Panc1 (cell line): ENCODE measurements at regions not wholly inside any gene's neighbourhood (a gene's known extent, or its start where the extent isn't known, plus 50 kb on each side); places are given as distances from the start of the nearest gene placed in this dataset.

ENCODE experiments used
- CTCF ChIP-seq: fragments of 450-650 bp; IDR thresholded peaks from 2 replicates; pipeline ENCODE4 v1.5.1; 2017; ENCODE audit warnings: mild to moderate bottlenecking
- POLR2AphosphoS5 ChIP-seq: IDR thresholded peaks from 2 replicates; pipeline ENCODE4 v1.6.1; 2012; ENCODE audit warnings: mild to moderate bottlenecking, low read depth, low read length, moderate library complexity
- REST ChIP-seq, 2 experiments: IDR thresholded peaks; 2 replicates each; pipeline ENCODE4 v1.6.1; 2011 to 2012; ENCODE audit warnings: low read depth in 2 of 2, control low read depth in 1 of 2, low read length in 1 of 2, mild to moderate bottlenecking in 1 of 2, moderate library complexity in 1 of 2; ENCODE audit not compliant: insufficient read depth in 1 of 2

DNA sequence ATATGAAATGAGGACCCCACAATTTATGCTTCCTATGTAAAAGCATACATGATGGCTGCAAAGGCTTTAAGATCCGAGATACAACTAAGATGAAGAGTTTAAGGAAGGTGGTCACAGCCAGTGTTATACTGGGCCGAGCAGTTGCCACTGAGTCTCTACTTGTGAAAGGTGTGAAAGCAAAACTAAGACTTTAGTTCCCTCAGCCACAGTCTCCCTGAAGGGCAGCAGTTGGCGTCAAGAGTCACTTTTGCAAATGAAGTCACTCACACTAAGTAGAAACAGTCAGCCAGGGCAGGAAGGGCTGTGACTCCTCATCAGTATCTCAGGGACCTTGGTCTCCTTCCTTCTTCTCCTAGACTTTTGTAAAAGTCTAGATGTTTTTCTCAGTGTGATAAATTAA lies 191.6 kb upstream of the MCHR2 start:
- TF ChIP-seq REST (IDR thresholded peaks at IDR 0.05; ENCODE audit: insufficient read depth in 1 of 2, low read depth in 2 of 2, low read length in 1 of 2) = no peak
- no peak for TF ChIP-seq POLR2AphosphoS5
- TF ChIP-seq CTCF = no peak
